Mammary epithelial cell (primary cell): ENCODE measurements at regions not wholly inside any gene's neighbourhood (a gene's known extent, or its start where the extent isn't known, plus 50 kb on each side); places are given as distances from the start of the nearest gene placed in this dataset.

Source experiments
- EZH2 ChIP-seq: IDR thresholded peaks from 2 replicates; pipeline ENCODE4 v1.6.1; 2012; ENCODE audit warnings: low read length, inconsistent platforms, borderline replicate concordance
- TF ChIP-seq, protein P1 (sequence below), 2 donors: IDR thresholded peaks in 1 of 2; conservative IDR thresholded peaks in 1 of 2; 2 replicates each; pipeline ENCODE4 v1.5.1; 2011 to 2012; ENCODE audit warnings: inconsistent platforms in 2 of 2, low read length in 2 of 2, mild to moderate bottlenecking in 2 of 2, control low read depth in 1 of 2, low read depth in 1 of 2; ENCODE audit not compliant: insufficient read depth in 1 of 2; ENCODE audit errors: extremely low read depth in 1 of 2

DNA sequence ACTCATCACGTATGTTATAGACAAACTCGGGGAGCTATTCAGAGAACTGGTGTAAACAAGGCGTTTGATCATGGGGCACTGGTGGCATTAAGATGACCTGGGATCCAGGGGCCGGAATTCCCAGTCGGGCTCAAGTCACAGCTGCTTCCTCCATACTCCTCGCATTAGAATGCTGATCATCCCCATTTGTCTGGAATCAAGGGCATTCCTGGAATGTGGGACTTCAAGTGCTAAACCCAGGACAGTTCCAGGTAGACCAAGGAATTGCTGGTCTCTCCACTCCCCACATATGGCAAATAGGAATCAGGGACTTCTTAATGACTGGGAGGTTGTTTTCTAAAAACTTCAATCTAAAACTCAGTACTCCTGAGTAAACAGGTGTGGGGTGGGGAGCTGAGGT lies 355.7 kb upstream of the RAB6C start:
- TF ChIP-seq, protein P1, sequence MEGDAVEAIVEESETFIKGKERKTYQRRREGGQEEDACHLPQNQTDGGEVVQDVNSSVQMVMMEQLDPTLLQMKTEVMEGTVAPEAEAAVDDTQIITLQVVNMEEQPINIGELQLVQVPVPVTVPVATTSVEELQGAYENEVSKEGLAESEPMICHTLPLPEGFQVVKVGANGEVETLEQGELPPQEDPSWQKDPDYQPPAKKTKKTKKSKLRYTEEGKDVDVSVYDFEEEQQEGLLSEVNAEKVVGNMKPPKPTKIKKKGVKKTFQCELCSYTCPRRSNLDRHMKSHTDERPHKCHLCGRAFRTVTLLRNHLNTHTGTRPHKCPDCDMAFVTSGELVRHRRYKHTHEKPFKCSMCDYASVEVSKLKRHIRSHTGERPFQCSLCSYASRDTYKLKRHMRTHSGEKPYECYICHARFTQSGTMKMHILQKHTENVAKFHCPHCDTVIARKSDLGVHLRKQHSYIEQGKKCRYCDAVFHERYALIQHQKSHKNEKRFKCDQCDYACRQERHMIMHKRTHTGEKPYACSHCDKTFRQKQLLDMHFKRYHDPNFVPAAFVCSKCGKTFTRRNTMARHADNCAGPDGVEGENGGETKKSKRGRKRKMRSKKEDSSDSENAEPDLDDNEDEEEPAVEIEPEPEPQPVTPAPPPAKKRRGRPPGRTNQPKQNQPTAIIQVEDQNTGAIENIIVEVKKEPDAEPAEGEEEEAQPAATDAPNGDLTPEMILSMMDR (conservative IDR thresholded peaks at IDR 0.05 in 1 of 2, IDR thresholded peaks at IDR 0.05 in 1 of 2; ENCODE audit: extremely low read depth in 1 of 2, insufficient read depth in 1 of 2, low read depth in 1 of 2, low read length in 2 of 2) = no peak
- no peak for TF ChIP-seq EZH2
